AG08395 (cell line): ENCODE measurements at regions not wholly inside any gene's neighbourhood (a gene's known extent, or its start where the extent isn't known, plus 50 kb on each side); places are given as distances from the start of the nearest gene placed in this dataset.

Source experiments
- DNase-seq: peaks from one replicate; pipeline ENCODE4 v3.0.0; 2012; ENCODE audit warnings: mixed read lengths, low spot score

DNA sequence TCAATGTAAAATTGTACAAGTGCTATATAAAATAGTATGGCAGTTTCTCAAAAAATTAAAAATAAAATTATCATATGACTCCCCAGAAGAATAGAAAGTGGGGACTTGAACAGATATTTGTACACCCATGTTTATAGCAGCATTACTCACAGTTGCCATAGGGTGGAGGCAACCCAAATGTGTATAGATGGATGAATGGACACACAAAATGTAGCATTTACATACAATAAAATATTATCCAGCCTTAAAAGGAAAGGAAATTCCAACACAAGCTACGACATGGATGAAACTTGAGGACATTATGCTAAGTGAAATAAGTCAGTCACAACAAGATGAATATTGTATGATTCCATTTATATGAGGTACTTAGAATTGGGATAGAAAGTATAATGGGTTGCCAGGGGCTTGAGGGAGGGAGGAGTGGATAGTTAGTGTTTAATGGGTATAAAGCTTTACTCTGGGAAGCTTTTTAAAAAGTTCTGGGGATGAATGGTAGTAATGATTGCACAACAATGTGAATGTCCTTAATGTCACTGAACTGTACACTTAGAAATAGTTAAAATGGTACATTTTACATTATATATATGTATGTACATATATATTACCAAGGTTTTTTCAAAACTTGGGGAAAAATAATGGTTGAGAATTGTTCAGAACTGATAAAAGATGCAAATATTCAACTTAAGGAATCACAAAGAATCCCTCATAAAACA, 53.0 kb upstream of the ADORA3 start:
- no peak for DNase-seq

DNA sequence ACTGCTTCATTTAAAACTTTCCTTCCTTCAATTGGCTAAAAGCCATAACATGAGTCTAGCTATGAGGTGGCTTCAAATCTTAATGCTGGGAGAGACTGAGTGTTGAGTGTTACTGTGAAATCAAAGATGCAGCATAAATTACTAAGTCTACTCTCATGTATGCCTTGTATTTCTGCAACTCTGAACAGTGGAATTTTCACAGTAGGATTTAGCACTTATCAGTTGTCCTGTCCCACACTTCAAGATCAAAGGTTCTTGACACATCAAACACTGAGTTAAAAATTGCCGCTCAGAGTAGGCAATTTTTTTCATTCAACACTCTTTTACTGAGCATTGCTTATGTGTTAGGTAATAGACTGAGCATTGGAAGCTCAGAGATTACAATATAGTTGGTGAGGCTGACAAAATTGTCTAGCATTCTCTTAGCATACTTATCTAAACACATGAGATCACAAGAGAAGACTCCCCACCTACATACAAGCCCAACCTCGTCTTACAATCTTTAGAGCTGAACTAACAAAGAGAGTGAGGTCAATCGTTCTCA, 56.4 kb upstream of the ADORA3 start:
- DNase-seq, result peak; percentile 38

DNA sequence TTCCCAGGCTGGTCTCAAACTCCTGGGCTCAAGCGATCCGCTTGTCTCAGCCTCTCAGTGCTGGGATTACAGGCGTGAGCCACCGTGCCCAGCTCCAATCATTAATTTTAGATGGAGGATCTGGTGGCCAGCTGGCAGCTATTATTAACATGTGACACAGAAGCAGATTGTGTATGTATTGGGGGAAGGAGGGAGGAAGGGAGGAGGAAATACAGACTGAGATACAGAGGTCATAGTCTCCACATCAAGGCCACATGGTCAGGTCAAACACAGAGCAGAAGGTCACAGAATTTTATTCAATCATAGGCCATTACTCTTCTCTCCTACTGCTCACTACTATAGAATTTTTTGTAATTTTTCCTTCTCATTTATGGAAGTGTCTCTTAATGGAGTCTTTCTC, 57.9 kb upstream of the ADORA3 start:
- DNase-seq, result no peak

DNA sequence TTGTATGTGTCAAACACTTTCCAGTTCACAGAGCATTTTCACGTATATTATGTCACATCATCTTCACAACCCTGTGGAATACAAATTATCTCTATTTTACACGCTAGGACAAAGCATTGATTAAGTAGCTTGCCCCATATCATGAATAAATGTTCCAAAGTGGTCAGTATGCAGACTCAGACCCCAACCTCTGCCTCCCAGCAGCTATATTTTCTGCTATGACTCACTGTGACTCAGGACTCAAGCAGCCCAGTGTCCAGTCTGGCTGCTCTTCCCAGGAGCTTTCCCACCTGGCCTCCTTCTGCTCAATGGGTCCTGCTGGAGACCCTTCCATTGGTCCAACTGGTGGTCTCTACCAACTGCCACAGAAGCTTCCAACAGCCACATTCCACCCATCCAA, 56.0 kb upstream of the RAP1A start:
- DNase-seq, result peak; percentile 56

DNA sequence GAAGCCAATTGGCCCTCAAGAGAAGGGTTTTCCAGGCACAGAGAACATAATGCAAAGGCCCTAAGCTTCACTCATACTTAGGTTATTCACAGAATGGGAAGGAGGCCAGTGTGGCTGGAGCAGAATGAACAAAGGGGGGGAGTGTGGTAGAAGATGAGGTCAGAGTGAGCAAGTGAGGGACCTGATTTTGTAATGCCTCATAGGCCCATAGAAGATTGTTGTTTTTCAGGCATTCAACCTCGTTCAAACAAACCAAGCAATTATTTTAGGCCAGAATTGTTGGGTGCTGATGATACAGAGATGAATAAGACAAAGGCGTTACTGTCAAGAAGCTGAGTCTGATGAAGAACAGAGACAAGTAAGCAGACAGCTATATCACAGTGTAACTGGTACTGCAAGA, 54.5 kb upstream of the RAP1A start:
- DNase-seq, result peak; percentile 84

DNA sequence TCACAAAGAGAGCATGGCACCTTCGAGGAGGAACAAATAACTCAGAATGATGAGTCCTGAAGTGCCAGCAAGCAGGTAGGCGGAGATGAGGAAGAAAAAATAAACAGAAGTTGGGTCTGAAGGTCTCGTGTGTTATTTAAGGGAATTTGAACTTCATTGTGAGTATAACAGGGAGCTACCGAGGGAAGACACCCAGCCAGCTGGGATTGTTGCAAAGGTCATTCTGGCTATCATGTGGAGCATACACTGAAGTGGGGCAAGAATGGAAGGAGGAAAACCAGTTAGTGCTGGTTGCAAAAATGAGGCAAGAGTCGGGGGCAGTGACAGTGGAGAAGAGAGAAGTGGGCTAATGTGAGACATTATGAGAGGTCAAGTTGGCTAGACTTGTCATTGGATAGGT, 53.6 kb upstream of the RAP1A start:
- no peak for DNase-seq

DNA sequence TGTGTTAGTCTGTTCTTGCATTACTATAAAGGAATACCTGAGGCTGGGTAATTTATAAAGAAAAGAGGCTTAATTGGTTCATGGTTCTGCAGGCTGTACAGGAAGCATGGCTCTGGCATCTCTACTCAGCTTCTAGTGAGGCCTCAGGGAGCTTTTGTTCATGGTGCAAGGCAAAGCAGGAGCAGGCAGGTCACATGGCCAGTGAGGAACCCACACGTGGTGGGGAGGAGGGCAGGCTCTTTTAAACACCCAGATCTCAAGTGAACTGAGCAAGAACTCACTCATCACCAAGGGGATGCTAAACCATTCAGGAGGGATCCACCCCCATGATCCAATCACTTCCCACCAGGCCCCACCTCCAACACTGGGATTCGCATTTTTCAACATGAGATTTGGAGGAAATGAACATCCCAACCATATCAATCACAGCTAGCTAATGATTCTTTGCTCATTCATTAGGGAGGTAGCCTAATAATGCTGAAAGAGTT, 51.4 kb upstream of the RAP1A start:
- DNase-seq, result no peak
